ENCODE measurements at regions not wholly inside any gene's neighbourhood (a gene's known extent, or its start where the extent isn't known, plus 50 kb on each side); places are given as distances from the start of the nearest gene placed in this dataset.

DNA sequence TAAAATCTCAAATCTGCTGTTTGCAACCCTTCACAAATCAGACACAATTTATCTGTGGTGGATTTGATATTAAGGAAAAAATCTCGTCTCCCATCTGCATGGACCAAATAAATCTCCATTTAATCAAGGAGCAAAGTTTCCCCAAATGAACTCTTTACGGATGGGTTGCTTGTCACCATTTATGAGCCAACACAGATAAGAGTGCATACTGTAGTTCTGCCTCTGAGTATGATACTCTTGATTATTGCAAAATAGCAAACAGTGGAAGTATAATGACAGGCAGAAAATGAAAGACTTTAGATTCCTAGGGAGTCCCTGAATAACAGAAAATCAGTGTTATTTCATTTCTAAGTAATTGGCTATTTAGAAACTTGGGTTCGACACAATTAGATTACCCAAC is 1395.9 kb downstream of the FAM181B start:
- Histone ChIP-seq H2AFZ (ENCODE audit: low read length) (no peak overlapping the region), H3K4me3 (ENCODE audit: low read depth, low read length, poor library complexity, severe bottlenecking) (no peak overlapping the region), H3K9me2 (ENCODE audit: insufficient read depth, low read length) (no peaks in the 10 kb centered on the region), H3K79me2 (ENCODE audit: insufficient read depth, low read depth, low read length) (no peaks in the 10 kb centered on the region), H4K20me1 (ENCODE audit: insufficient read depth, low read length) (no peaks in the 10 kb centered on the region), H3K9me3 (ENCODE audit: low read length) (no peaks in the 10 kb centered on the region), H3K4me1 (ENCODE audit: insufficient read depth, low read length, poor library complexity, severe bottlenecking) (no peaks in the 10 kb centered on the region), H3K36me3 (ENCODE audit: insufficient read depth, low read length) (no peaks in the 10 kb centered on the region), H3K27ac (ENCODE audit: low read depth, low read length, poor library complexity, severe bottlenecking) (no peak overlapping the region), H3K4me2 (ENCODE audit: low read length) (no peak overlapping the region)
- BruUV-seq (replicated peaks): no TSS peak
- CTCF ChIA-PET (ENCODE audit: unreplicated experiment): no interaction called here
- no peak for DNase-seq (ENCODE audit: low spot score)
- intact Hi-C loops (cut with micrococcal nuclease; ENCODE audit: unreplicated experiment): no loop called here
- TF ChIP-seq, protein P1, sequence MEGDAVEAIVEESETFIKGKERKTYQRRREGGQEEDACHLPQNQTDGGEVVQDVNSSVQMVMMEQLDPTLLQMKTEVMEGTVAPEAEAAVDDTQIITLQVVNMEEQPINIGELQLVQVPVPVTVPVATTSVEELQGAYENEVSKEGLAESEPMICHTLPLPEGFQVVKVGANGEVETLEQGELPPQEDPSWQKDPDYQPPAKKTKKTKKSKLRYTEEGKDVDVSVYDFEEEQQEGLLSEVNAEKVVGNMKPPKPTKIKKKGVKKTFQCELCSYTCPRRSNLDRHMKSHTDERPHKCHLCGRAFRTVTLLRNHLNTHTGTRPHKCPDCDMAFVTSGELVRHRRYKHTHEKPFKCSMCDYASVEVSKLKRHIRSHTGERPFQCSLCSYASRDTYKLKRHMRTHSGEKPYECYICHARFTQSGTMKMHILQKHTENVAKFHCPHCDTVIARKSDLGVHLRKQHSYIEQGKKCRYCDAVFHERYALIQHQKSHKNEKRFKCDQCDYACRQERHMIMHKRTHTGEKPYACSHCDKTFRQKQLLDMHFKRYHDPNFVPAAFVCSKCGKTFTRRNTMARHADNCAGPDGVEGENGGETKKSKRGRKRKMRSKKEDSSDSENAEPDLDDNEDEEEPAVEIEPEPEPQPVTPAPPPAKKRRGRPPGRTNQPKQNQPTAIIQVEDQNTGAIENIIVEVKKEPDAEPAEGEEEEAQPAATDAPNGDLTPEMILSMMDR (conservative IDR thresholded peaks at IDR 0.05; ENCODE audit: low read length): no peak
- TF ChIP-seq EZH2phosphoT487 (IDR thresholded peaks at IDR 0.05; ENCODE audit: borderline replicate concordance, low read depth, low read length): no peak
- POLR2A ChIA-PET: interaction anchor here (0.7 kb wide), 1 partner anchor 29 kb away, joined by 3 read pairs; no protein-coding TSS in a partner anchor

DNA sequence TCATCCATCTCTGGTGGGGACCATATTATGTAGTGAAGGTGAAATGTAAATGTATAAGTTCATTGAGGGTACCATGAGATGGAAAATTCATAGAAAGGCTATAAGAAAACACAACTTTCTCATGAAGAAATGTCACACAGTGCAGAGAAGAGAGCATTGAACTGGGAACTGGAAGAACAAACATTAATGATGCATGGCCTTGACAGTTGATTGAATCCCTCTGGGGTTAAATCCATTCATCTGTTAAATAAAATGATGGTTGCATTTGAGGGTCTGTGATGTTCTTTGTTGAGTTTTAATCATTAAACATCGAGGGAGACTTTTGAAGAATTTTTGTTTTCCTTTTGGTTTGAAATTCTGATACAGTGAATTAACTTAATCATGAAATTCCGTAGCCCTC is 1401.4 kb downstream of the FAM181B start:
- H3K9me3 ChIP-seq (ENCODE audit: low read length): no peaks in the 10 kb centered on the region
- H3K79me2 ChIP-seq (ENCODE audit: insufficient read depth, low read depth, low read length): no peaks in the 10 kb centered on the region
- no peak overlapping the region for H3K4me3 ChIP-seq (ENCODE audit: low read depth, low read length, poor library complexity, severe bottlenecking)
- no peak overlapping the region for H3K4me2 ChIP-seq (ENCODE audit: low read length)
- ChIA-PET POLR2A (no interaction called here), CTCF (ENCODE audit: unreplicated experiment) (no interaction called here)
- H3K27ac ChIP-seq (ENCODE audit: low read depth, low read length, poor library complexity, severe bottlenecking): no peak overlapping the region
- no peaks in the 10 kb centered on the region for H3K36me3 ChIP-seq (ENCODE audit: insufficient read depth, low read length)
- intact Hi-C loops (cut with micrococcal nuclease; ENCODE audit: unreplicated experiment): no loop called here
- no TSS peak for BruUV-seq (replicated peaks)
- TF ChIP-seq EZH2phosphoT487 (IDR thresholded peaks at IDR 0.05; ENCODE audit: borderline replicate concordance, low read depth, low read length): no peak
- TF ChIP-seq, protein P1 (conservative IDR thresholded peaks at IDR 0.05; ENCODE audit: low read length): no peak
- H3K9me2 ChIP-seq (ENCODE audit: insufficient read depth, low read length): no peaks in the 10 kb centered on the region
- no peaks in the 10 kb centered on the region for H3K4me1 ChIP-seq (ENCODE audit: insufficient read depth, low read length, poor library complexity, severe bottlenecking)
- DNase-seq (ENCODE audit: low spot score): no peak
- H4K20me1 ChIP-seq (ENCODE audit: insufficient read depth, low read length): no peaks in the 10 kb centered on the region
- no peak overlapping the region for H2AFZ ChIP-seq (ENCODE audit: low read length)

DNA sequence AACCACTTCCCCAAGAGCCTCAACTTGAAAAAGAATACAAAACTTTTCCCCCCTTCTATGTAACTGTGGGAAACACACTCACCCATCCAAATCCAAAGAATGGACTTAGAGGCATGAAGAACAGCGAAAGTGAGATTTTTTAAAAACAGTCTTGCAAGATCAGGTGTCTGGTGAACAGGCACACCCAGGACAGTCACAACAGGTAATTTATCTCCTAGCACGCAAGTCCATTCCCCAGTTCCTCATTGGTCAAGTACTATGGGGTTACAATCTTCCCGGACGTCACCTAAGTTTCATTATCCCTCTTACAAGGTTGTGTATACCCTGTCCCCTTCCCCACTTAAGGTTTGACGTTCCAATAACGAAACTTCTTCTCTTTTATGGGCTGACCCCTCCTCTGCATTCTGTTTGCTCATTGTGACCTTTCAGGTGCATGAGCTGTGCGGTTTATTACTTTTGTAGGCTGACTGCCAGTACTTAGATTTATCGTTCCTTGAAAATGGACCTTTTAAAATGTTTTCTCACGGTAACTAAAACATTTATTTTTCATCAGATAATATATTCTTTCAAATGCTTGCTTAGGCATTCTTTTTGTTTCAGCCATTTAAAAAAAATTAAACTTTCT is 1401.9 kb downstream of the FAM181B start:
- ChIA-PET CTCF (ENCODE audit: unreplicated experiment) (no interaction called here), POLR2A (interaction anchor here (0.5 kb wide), 1 partner anchor 1961 kb away, joined by 3 read pairs; no protein-coding TSS in a partner anchor)
- no peaks in the 10 kb centered on the region for H3K36me3 ChIP-seq (ENCODE audit: insufficient read depth, low read length)
- no peaks in the 10 kb centered on the region for H3K4me1 ChIP-seq (ENCODE audit: insufficient read depth, low read length, poor library complexity, severe bottlenecking)
- no peak for TF ChIP-seq EZH2phosphoT487 (IDR thresholded peaks at IDR 0.05; ENCODE audit: borderline replicate concordance, low read depth, low read length)
- TF ChIP-seq, protein P1 (conservative IDR thresholded peaks at IDR 0.05; ENCODE audit: low read length): no peak
- no peak overlapping the region for H3K4me2 ChIP-seq (ENCODE audit: low read length)
- H3K9me2 ChIP-seq (ENCODE audit: insufficient read depth, low read length): no peaks in the 10 kb centered on the region
- H3K27ac ChIP-seq (ENCODE audit: low read depth, low read length, poor library complexity, severe bottlenecking): no peak overlapping the region
- BruUV-seq (replicated peaks): no TSS peak
- H3K4me3 ChIP-seq (ENCODE audit: low read depth, low read length, poor library complexity, severe bottlenecking): no peak overlapping the region
- H2AFZ ChIP-seq (ENCODE audit: low read length): no peak overlapping the region
- DNase-seq (ENCODE audit: low spot score): no peak
- intact Hi-C loops (cut with micrococcal nuclease; ENCODE audit: unreplicated experiment): no loop called here
- no peaks in the 10 kb centered on the region for H4K20me1 ChIP-seq (ENCODE audit: insufficient read depth, low read length)
- no peaks in the 10 kb centered on the region for H3K9me3 ChIP-seq (ENCODE audit: low read length)
- H3K79me2 ChIP-seq (ENCODE audit: insufficient read depth, low read depth, low read length): no peaks in the 10 kb centered on the region
